A549 (cell line): ENCODE measurements at regions not wholly inside any gene's neighbourhood (a gene's known extent, or its start where the extent isn't known, plus 50 kb on each side); places are given as distances from the start of the nearest gene placed in this dataset.

ENCODE experiments used
- ATAC-seq, 2 experiments: fragments of 200-7000 bp in 1 of 2; fragments of >200 bp in 1 of 2; cut with Nextera tagmentation in 1 of 2; cut with Tn5 transposase in 1 of 2; 3 replicates each; pipeline versions ENCODE4 v1.8.0 to v1.9.1; 2018 to 2020; ENCODE audit warnings: mild to moderate bottlenecking in 1 of 2, moderate library complexity in 1 of 2
- CTCF ChIA-PET: fragments of 300-600 bp; sonication (Branson Sonifier 250); formaldehyde crosslinking; extraction: SDS; loops from one replicate; lab custom pipeline; 2021; ENCODE audit warnings: antibody characterized with exemption, inconsistent platforms; lab: Yijun Ruan, JAX
- POLR2A ChIA-PET: fragments of 350-600 bp; formaldehyde crosslinking; extraction: SDS; loops from one replicate; lab custom pipeline; 2021; ENCODE audit warnings: antibody characterized with exemption, inconsistent platforms; lab: Yijun Ruan, JAX
- DNase-seq, 2 experiments: peaks; one replicate each; pipeline versions ENCODE4 v3.0.0 to v3.0.0-alpha.2; 2011 to 2016; ENCODE audit warnings: low read depth in 1 of 2, low spot score in 1 of 2
- FAIRE-seq: peaks from 2 replicates; lab custom pipeline; 2011; peaks lifted over from hg19 to GRCh38; lab: Jason Lieb, UNC
- H3K27ac ChIP-seq, 2 experiments: fragments of >200 bp; sonication (Bioruptor Twin); formaldehyde crosslinking; 3 replicates each; pipeline ENCODE4 v1.5.1; 2016 to 2017
- H3K4me1 ChIP-seq: fragments of >200 bp; sonication (Bioruptor Twin); formaldehyde crosslinking; 3 replicates; pipeline ENCODE4 v1.6.1; 2016
- H3K4me2 ChIP-seq: fragments of >200 bp; sonication (Bioruptor Twin); formaldehyde crosslinking; 3 replicates; pipeline ENCODE4 v1.6.1; 2016
- H3K4me3 ChIP-seq: fragments of >200 bp; sonication (Bioruptor Twin); formaldehyde crosslinking; 3 replicates; pipeline ENCODE4 v1.5.1; 2016
- H3K9me3 ChIP-seq: fragments of >200 bp; sonication (Bioruptor Twin); formaldehyde crosslinking; 3 replicates; pipeline ENCODE4 v1.6.1; 2016
- CBX2 ChIP-seq: fragments of 200-600 bp; sonication (generic); IDR thresholded peaks from 2 replicates; pipeline ENCODE4 v1.6.1; 2016; ENCODE audit warnings: low read depth, mild to moderate bottlenecking, borderline replicate concordance
- CEBPB ChIP-seq, 2 experiments: fragments of >200 bp in 1 of 2; sonication (Bioruptor Twin) in 1 of 2; formaldehyde crosslinking in 1 of 2; IDR thresholded peaks; 2 replicates each; pipeline ENCODE4 v1.6.1; 2012 to 2016
- CTCF ChIP-seq: fragments of >200 bp; sonication (Bioruptor Twin); formaldehyde crosslinking; IDR thresholded peaks from 3 replicates; pipeline ENCODE4 v1.5.1; 2016
- EHMT2 ChIP-seq: fragments of 200-600 bp; sonication (generic); IDR thresholded peaks from 2 replicates; pipeline ENCODE4 v1.6.1; 2016; ENCODE audit warnings: antibody characterized with exemption, low read depth, mild to moderate bottlenecking, moderate library complexity
- FOXS1 ChIP-seq: fragments of 250-450 bp; sonication (Bioruptor Pico); IDR thresholded peaks from 2 replicates; pipeline ENCODE4 v1.5.0; 2020; ENCODE audit warnings: mild to moderate bottlenecking, moderate library complexity
- HDAC2 ChIP-seq: fragments of 200-600 bp; sonication (generic); IDR thresholded peaks from 2 replicates; pipeline ENCODE4 v1.6.1; 2016
- HES2 ChIP-seq: fragments of >200 bp; sonication (Bioruptor Twin); formaldehyde crosslinking; IDR thresholded peaks from 2 replicates; pipeline ENCODE4 v1.6.1; 2016
- HEYL ChIP-seq: fragments of 250-450 bp; sonication (Bioruptor Pico); IDR thresholded peaks from 2 replicates; pipeline ENCODE4 v1.8.0; 2021; ENCODE audit warnings: mild to moderate bottlenecking, moderate library complexity
- HMGXB4 ChIP-seq: fragments of 250-450 bp; sonication (Bioruptor Pico); IDR thresholded peaks from 2 replicates; pipeline ENCODE4 v1.5.0; 2021; ENCODE audit warnings: mild to moderate bottlenecking, moderate library complexity, borderline replicate concordance
- HOXA7 ChIP-seq: fragments of 250-450 bp; sonication (Bioruptor Pico); IDR thresholded peaks from 2 replicates; pipeline ENCODE4 v1.5.0; 2020; ENCODE audit warnings: mild to moderate bottlenecking, moderate library complexity
- HOXB13 ChIP-seq: fragments of 250-450 bp; sonication (Bioruptor Pico); IDR thresholded peaks from 2 replicates; pipeline ENCODE4 v1.5.0; 2020; ENCODE audit warnings: low read depth, mild to moderate bottlenecking, moderate library complexity
- HOXB5 ChIP-seq: fragments of 250-450 bp; sonication (Bioruptor Pico); IDR thresholded peaks from 2 replicates; pipeline ENCODE4 v1.5.0; 2020; ENCODE audit warnings: mild to moderate bottlenecking, moderate library complexity
- KDM5A ChIP-seq: fragments of 200-600 bp; sonication (generic); IDR thresholded peaks from 2 replicates; pipeline ENCODE4 v1.6.1; 2016; ENCODE audit warnings: antibody characterized with exemption, mild to moderate bottlenecking
- MAFK ChIP-seq: fragments of 450-650 bp; IDR thresholded peaks from 2 replicates; pipeline ENCODE4 v1.6.1; 2014; ENCODE audit not compliant: partially characterized antibody
- MAZ ChIP-seq: fragments of 150-350 bp; IDR thresholded peaks from 2 replicates; pipeline ENCODE4 v1.6.1; 2014; ENCODE audit warnings: antibody characterized with exemption, low read depth, low read length, borderline replicate concordance
- PHF8 ChIP-seq: fragments of 200-600 bp; sonication (generic); IDR thresholded peaks from 2 replicates; pipeline ENCODE4 v1.6.1; 2016; ENCODE audit warnings: low read depth, mild to moderate bottlenecking, antibody characterized with exemption, moderate library complexity, borderline replicate concordance
- POLR2A ChIP-seq: IDR thresholded peaks from 2 replicates; pipeline ENCODE4 v1.6.1; 2012; ENCODE audit warnings: mild to moderate bottlenecking, low read length
- RFX5 ChIP-seq: fragments of 450-650 bp; IDR thresholded peaks from 2 replicates; pipeline ENCODE4 v1.7.1; 2014; ENCODE audit warnings: antibody characterized with exemption, mild to moderate bottlenecking, moderate library complexity
- TP53 ChIP-seq: fragments of 250-450 bp; sonication (Bioruptor Pico); IDR thresholded peaks from 2 replicates; pipeline ENCODE4 v1.5.0; 2021; ENCODE audit warnings: mild to moderate bottlenecking, moderate library complexity
- ZC3H11A ChIP-seq: fragments of 450-650 bp; IDR thresholded peaks from 2 replicates; pipeline ENCODE4 v1.6.1; 2014; ENCODE audit warnings: antibody characterized with exemption, mild to moderate bottlenecking
- ZNF302 ChIP-seq: fragments of 250-450 bp; sonication (Bioruptor Pico); IDR thresholded peaks from 2 replicates; pipeline ENCODE4 v1.9.0; 2021; ENCODE audit warnings: inconsistent platforms, mild to moderate bottlenecking, moderate library complexity
- WGBS: methylation state at CpG from one replicate; pipeline ENCODE4 v1.1.6; 2017; ENCODE audit errors: missing lambda C conversion rate; 5-methylcytosine and 5-hydroxymethylcytosine counted together
- TF ChIP-seq, protein P1 (sequence below): IDR thresholded peaks from 2 replicates; pipeline ENCODE4 v1.6.1; 2012
- TF ChIP-seq, protein P2 (sequence below): fragments of >200 bp; sonication (Bioruptor Twin); formaldehyde crosslinking; IDR thresholded peaks from 3 replicates; pipeline ENCODE4 v1.6.1; 2016
- TF ChIP-seq, protein P3 (sequence below): fragments of 450-650 bp; IDR thresholded peaks from 2 replicates; pipeline ENCODE4 v1.6.1; 2014; ENCODE audit warnings: antibody characterized with exemption
- TF ChIP-seq, protein P4 (sequence below): IDR thresholded peaks from 2 replicates; pipeline ENCODE4 v1.6.1; 2012; ENCODE audit warnings: low read depth, borderline replicate concordance

- H3K4me2 ChIP-seq, result no peak overlapping the region
- H3K4me3 ChIP-seq, result no peak overlapping the region
- ATAC-seq, result no peak
- ChIA-PET POLR2A (no interaction called here), CTCF (interaction anchor here (1.1 kb wide), 1 partner anchor 16 kb away, joined by 3 read pairs; no protein-coding TSS in a partner anchor)
- H3K4me1 ChIP-seq, result no peaks in the 10 kb centered on the region
- DNase-seq, result no peak
- no peak overlapping the region for H3K27ac ChIP-seq
- H3K9me3 ChIP-seq, result no peaks in the 10 kb centered on the region
- TF ChIP-seq HEYL (CRISPR knock-in tag) (no peak), TP53 (CRISPR knock-in tag) (no peak), ZC3H11A (no peak), HDAC2 (no peak), EHMT2 (no peak), ZNF302 (CRISPR knock-in tag) (no peak), KDM5A (no peak)
- TF ChIP-seq, protein P1, sequence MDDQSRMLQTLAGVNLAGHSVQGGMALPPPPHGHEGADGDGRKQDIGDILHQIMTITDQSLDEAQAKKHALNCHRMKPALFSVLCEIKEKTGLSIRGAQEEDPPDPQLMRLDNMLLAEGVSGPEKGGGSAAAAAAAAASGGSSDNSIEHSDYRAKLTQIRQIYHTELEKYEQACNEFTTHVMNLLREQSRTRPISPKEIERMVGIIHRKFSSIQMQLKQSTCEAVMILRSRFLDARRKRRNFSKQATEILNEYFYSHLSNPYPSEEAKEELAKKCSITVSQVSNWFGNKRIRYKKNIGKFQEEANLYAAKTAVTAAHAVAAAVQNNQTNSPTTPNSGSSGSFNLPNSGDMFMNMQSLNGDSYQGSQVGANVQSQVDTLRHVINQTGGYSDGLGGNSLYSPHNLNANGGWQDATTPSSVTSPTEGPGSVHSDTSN, result no peak
- TF ChIP-seq, protein P2, sequence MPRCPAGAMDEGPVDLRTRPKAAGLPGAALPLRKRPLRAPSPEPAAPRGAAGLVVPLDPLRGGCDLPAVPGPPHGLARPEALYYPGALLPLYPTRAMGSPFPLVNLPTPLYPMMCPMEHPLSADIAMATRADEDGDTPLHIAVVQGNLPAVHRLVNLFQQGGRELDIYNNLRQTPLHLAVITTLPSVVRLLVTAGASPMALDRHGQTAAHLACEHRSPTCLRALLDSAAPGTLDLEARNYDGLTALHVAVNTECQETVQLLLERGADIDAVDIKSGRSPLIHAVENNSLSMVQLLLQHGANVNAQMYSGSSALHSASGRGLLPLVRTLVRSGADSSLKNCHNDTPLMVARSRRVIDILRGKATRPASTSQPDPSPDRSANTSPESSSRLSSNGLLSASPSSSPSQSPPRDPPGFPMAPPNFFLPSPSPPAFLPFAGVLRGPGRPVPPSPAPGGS, result no peak
- 58% methylated on average over 11 of the region's 11 CpGs for WGBS
- FAIRE-seq, result no peak
Observed at GRCh38 chr2:236939721-236940231, 145.9 kb upstream of the COPS8 start.

- Histone ChIP-seq H3K9me3 (no peaks in the 10 kb centered on the region), H3K4me3 (no peak overlapping the region), H3K27ac (no peak overlapping the region), H3K4me2 (no peak overlapping the region), H3K4me1 (no peaks in the 10 kb centered on the region)
- DNase-seq, result no peak
- TF ChIP-seq HOXB5 (CRISPR knock-in tag) (no peak), POLR2A (no peak), HOXA7 (CRISPR knock-in tag) (no peak), MAFK (no peak), HES2 (no peak), FOXS1 (CRISPR knock-in tag) (no peak), CTCF (no peak), PHF8 (no peak), CBX2 (no peak)
- FAIRE-seq, result no peak
- POLR2A ChIA-PET, result no interaction called here
- no peak for ATAC-seq
- CTCF ChIA-PET, result no interaction called here
- WGBS, result 0% methylated on average over 1 of the region's 1 CpG
Observed at GRCh38 chr2:236940497-236940896, 145.2 kb upstream of the COPS8 start.

DNA sequence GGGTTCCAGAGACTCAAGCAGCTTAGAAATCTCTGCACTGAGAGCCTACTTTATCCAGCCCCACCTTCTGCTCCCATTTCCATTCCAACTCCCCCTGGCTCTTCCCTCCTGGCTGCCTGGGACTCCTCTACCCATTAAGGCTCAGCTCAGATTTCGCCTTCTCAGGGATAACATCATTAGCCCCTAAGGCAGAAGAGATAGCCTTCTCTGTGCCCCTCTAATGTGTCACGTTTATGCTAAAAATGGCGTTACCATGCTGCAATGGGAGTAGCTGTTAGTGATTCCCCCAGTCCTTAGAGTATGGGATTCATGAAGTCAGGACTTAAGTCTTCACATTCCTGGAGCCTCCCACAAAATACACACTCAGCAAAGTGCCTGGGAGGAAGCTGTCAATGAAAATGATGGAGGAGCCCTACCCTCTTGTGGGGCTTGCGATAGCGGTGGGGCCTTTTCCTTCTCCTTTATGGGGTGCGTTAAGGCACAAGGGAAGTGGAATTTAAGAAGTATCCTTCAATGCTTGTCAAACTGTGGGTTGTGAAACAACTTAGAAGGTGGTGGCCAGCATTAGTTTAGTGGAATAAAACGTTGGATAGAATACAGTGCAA, 144.7 kb upstream of the COPS8 start:
- ChIA-PET POLR2A (no interaction called here), CTCF (interaction anchor here (1.5 kb wide), 1 partner anchor 12 kb away, joined by 3 read pairs; no protein-coding TSS in a partner anchor)
- 55% methylated on average over 7 of the region's 7 CpGs for WGBS
- H3K4me2 ChIP-seq, result no peak overlapping the region
- no peak for ATAC-seq
- H3K4me3 ChIP-seq, result no peak overlapping the region
- H3K9me3 ChIP-seq, result no peaks in the 10 kb centered on the region
- H3K4me1 ChIP-seq, result no peaks in the 10 kb centered on the region
- no peak for FAIRE-seq
- H3K27ac ChIP-seq, result no peak overlapping the region
- DNase-seq, result no peak
- TF ChIP-seq HMGXB4 (CRISPR knock-in tag), result no peak
- no peak for TF ChIP-seq CEBPB (IDR thresholded peaks at IDR 0.05)
- TF ChIP-seq MAFK, result no peak
- no peak for TF ChIP-seq RFX5
- TF ChIP-seq, protein P3, sequence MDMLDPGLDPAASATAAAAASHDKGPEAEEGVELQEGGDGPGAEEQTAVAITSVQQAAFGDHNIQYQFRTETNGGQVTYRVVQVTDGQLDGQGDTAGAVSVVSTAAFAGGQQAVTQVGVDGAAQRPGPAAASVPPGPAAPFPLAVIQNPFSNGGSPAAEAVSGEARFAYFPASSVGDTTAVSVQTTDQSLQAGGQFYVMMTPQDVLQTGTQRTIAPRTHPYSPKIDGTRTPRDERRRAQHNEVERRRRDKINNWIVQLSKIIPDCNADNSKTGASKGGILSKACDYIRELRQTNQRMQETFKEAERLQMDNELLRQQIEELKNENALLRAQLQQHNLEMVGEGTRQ, result no peak
- no peak for TF ChIP-seq HOXB13
- TF ChIP-seq, protein P4, sequence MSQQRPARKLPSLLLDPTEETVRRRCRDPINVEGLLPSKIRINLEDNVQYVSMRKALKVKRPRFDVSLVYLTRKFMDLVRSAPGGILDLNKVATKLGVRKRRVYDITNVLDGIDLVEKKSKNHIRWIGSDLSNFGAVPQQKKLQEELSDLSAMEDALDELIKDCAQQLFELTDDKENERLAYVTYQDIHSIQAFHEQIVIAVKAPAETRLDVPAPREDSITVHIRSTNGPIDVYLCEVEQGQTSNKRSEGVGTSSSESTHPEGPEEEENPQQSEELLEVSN, result no peak
- no peak for TF ChIP-seq MAZ
